KMS-11 (cell line): ENCODE measurements at regions not wholly inside any gene's neighbourhood (a gene's known extent, or its start where the extent isn't known, plus 50 kb on each side); places are given as distances from the start of the nearest gene placed in this dataset.

Source experiments
- H2AFZ ChIP-seq: fragments of 200-600 bp; sonication (generic); 2 replicates; pipeline ENCODE4 v1.6.1; 2016; ENCODE audit warnings: antibody characterized with exemption, mixed run types, low read depth
- H3K27ac ChIP-seq: fragments of 200-600 bp; sonication (generic); 2 replicates; pipeline ENCODE4 v1.6.1; 2016; ENCODE audit warnings: mild to moderate bottlenecking, mixed run types
- H3K27me3 ChIP-seq: fragments of 200-600 bp; sonication (generic); 2 replicates; pipeline ENCODE4 v1.6.1; 2017; ENCODE audit warnings: mild to moderate bottlenecking, low read depth, mixed run types, moderate library complexity; ENCODE audit not compliant: insufficient read depth
- H3K36me3 ChIP-seq: fragments of 200-600 bp; sonication (generic); 2 replicates; pipeline ENCODE4 v1.6.1; 2017; ENCODE audit warnings: mild to moderate bottlenecking, mixed run types; ENCODE audit not compliant: insufficient read depth
- H3K4me1 ChIP-seq: fragments of 200-600 bp; sonication (generic); 2 replicates; pipeline ENCODE4 v1.6.1; 2016; ENCODE audit warnings: mild to moderate bottlenecking, low read depth, mixed run types; ENCODE audit not compliant: poor library complexity, severe bottlenecking
- H3K4me2 ChIP-seq: fragments of 200-600 bp; sonication (generic); 2 replicates; pipeline ENCODE4 v1.7.0; 2016; ENCODE audit warnings: mild to moderate bottlenecking, mixed run types
- H3K4me3 ChIP-seq: fragments of 200-600 bp; sonication (generic); IDR thresholded peaks from 2 replicates; pipeline ENCODE4 v1.6.1; 2017; ENCODE audit warnings: low read depth, low read length, mixed read lengths; ENCODE audit not compliant: insufficient read depth
- H3K79me2 ChIP-seq: fragments of 200-600 bp; sonication (generic); 2 replicates; pipeline ENCODE4 v1.6.1; 2016; ENCODE audit warnings: low read depth, mixed run types; ENCODE audit not compliant: insufficient read depth
- H3K9ac ChIP-seq: fragments of 200-600 bp; sonication (generic); 2 replicates; pipeline ENCODE4 v1.6.1; 2016; ENCODE audit warnings: mild to moderate bottlenecking, mixed run types
- H4K20me1 ChIP-seq: fragments of 200-600 bp; sonication (generic); 2 replicates; pipeline ENCODE4 v1.6.1; 2016; ENCODE audit warnings: mild to moderate bottlenecking, mixed run types; ENCODE audit not compliant: insufficient read depth
- CTCF ChIP-seq: fragments of 200-600 bp; sonication (generic); conservative IDR thresholded peaks from 2 replicates; pipeline ENCODE4 v1.6.1; 2017; ENCODE audit warnings: low read depth, mild to moderate bottlenecking, antibody characterized with exemption, low read length, moderate library complexity, mixed read lengths

GRCh38 chr5:113755516-113755915 is 242.0 kb downstream of the YTHDC2 start:
- H3K4me2 ChIP-seq, result no peak overlapping the region
- H3K4me1 ChIP-seq, result no peaks in the 10 kb centered on the region
- no peaks in the 10 kb centered on the region for H3K79me2 ChIP-seq
- no peak overlapping the region for H3K27ac ChIP-seq
- no peak overlapping the region for H2AFZ ChIP-seq
- no peak overlapping the region for H3K9ac ChIP-seq
- H3K27me3 ChIP-seq, result no peaks in the 10 kb centered on the region
- H4K20me1 ChIP-seq, result no peaks in the 10 kb centered on the region
- no peak overlapping the region for H3K4me3 ChIP-seq
- no peaks in the 10 kb centered on the region for H3K36me3 ChIP-seq
- no peak for TF ChIP-seq CTCF

GRCh38 chr5:113757508-113757907 is 244.0 kb downstream of the YTHDC2 start:
- Histone ChIP-seq H3K36me3 (no peaks in the 10 kb centered on the region), H4K20me1 (no peaks in the 10 kb centered on the region), H2AFZ (no peak overlapping the region), H3K4me2 (no peak overlapping the region), H3K79me2 (no peaks in the 10 kb centered on the region), H3K27me3 (no peaks in the 10 kb centered on the region), H3K4me3 (no peak overlapping the region), H3K4me1 (no peaks in the 10 kb centered on the region), H3K27ac (no peak overlapping the region), H3K9ac (no peak overlapping the region)
- TF ChIP-seq CTCF, result no peak

- no peaks in the 10 kb centered on the region for H3K4me1 ChIP-seq
- no peak for TF ChIP-seq CTCF
- H4K20me1 ChIP-seq, result no peaks in the 10 kb centered on the region
- no peaks in the 10 kb centered on the region for H3K79me2 ChIP-seq
- no peaks in the 10 kb centered on the region for H3K36me3 ChIP-seq
- no peak overlapping the region for H3K4me3 ChIP-seq
- H3K4me2 ChIP-seq, result no peak overlapping the region
- H3K27me3 ChIP-seq, result no peaks in the 10 kb centered on the region
- H3K27ac ChIP-seq, result no peak overlapping the region
- no peak overlapping the region for H2AFZ ChIP-seq
- H3K9ac ChIP-seq, result no peak overlapping the region
Observed at GRCh38 chr5:113759505-113759904, 246.0 kb downstream of the YTHDC2 start.

GRCh38 chr5:113760486-113760885 is 247.0 kb downstream of the YTHDC2 start:
- Histone ChIP-seq H3K79me2 (no peaks in the 10 kb centered on the region), H2AFZ (no peak overlapping the region), H3K27ac (no peak overlapping the region), H3K4me2 (no peak overlapping the region), H3K4me3 (no peak overlapping the region), H3K9ac (no peak overlapping the region), H3K4me1 (no peaks in the 10 kb centered on the region), H4K20me1 (no peaks in the 10 kb centered on the region), H3K36me3 (no peaks in the 10 kb centered on the region), H3K27me3 (no peaks in the 10 kb centered on the region)
- no peak for TF ChIP-seq CTCF

GRCh38 chr5:113761594-113761993 is 248.1 kb downstream of the YTHDC2 start:
- Histone ChIP-seq H3K79me2 (no peaks in the 10 kb centered on the region), H3K4me1 (no peaks in the 10 kb centered on the region), H3K4me3 (no peak overlapping the region), H3K36me3 (no peaks in the 10 kb centered on the region), H3K9ac (no peak overlapping the region), H2AFZ (no peak overlapping the region), H3K27ac (no peak overlapping the region), H3K4me2 (no peak overlapping the region), H4K20me1 (no peaks in the 10 kb centered on the region), H3K27me3 (no peaks in the 10 kb centered on the region)
- no peak for TF ChIP-seq CTCF
